ENCODE measurements at regions not wholly inside any gene's neighbourhood (a gene's known extent, or its start where the extent isn't known, plus 50 kb on each side); places are given as distances from the start of the nearest gene placed in this dataset.

DNA sequence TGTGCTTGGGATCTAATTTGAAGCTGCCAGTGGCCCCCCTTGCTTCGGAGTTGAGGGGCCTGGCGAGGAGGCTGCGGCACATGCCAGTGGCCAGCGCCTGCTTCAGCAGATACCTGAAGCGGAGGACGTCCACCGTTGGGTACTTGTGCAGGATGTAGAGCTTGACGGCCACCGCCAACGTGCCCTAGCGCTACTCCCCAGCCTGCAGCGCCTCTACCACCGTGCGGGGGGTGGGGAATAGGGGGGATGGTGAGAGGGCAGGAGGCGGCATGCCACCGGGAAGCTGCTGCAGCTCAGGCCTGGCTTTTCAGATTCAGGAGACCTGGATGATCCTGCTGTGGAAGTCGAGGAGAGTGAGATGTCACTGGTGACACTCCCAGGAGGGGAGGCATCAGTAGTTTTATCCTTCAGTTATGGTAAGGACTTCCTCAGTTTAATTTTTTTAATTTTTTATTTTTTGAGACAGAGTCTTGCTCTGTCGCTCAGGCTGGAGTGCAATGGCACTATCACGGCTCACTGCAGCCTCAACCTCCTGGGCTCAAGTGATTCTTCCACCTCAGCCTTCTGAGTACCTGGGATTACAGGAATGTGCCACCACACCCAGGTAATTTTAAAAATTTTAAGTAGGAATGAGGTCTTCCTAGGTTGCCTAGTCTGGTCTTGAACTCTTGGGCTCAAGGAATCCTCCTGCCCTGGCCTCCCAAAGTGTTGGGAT lies 150.6 kb upstream of the FRMD4B start:
- TF ChIP-seq, protein P1, sequence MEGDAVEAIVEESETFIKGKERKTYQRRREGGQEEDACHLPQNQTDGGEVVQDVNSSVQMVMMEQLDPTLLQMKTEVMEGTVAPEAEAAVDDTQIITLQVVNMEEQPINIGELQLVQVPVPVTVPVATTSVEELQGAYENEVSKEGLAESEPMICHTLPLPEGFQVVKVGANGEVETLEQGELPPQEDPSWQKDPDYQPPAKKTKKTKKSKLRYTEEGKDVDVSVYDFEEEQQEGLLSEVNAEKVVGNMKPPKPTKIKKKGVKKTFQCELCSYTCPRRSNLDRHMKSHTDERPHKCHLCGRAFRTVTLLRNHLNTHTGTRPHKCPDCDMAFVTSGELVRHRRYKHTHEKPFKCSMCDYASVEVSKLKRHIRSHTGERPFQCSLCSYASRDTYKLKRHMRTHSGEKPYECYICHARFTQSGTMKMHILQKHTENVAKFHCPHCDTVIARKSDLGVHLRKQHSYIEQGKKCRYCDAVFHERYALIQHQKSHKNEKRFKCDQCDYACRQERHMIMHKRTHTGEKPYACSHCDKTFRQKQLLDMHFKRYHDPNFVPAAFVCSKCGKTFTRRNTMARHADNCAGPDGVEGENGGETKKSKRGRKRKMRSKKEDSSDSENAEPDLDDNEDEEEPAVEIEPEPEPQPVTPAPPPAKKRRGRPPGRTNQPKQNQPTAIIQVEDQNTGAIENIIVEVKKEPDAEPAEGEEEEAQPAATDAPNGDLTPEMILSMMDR (IDR thresholded peaks at IDR 0.05; ENCODE audit: insufficient read depth, low read depth, low read length, missing control alignments), result no peak
- DNase-seq (ENCODE audit: low read depth), result no peak
- no peak overlapping the region for H3K4me3 ChIP-seq (ENCODE audit: low read depth, low read length)

DNA sequence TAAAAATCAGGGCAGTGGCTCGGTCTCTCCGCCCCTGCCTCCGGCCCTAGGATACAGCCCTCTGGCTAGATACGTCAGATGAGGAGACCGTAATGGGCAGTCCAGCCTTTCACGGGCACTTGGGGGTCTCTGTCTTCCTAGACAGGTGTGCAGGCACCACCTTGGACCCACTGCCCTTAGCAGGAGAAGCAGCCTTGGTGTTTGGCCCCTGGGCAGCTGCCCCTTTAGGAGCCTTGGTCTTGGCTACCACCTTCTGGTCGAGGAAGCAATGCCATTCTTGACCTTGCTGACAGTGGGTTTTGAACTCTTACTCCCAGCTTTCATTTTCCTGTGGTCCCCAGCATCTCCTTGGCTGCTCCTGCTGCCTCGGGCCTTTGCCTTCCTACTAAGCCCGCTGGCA lies 149.7 kb upstream of the FRMD4B start:
- H3K4me3 ChIP-seq (ENCODE audit: low read depth, low read length), result no peak overlapping the region
- TF ChIP-seq, protein P1 (IDR thresholded peaks at IDR 0.05; ENCODE audit: insufficient read depth, low read depth, low read length, missing control alignments), result no peak
- DNase-seq (ENCODE audit: low read depth), result no peak

DNA sequence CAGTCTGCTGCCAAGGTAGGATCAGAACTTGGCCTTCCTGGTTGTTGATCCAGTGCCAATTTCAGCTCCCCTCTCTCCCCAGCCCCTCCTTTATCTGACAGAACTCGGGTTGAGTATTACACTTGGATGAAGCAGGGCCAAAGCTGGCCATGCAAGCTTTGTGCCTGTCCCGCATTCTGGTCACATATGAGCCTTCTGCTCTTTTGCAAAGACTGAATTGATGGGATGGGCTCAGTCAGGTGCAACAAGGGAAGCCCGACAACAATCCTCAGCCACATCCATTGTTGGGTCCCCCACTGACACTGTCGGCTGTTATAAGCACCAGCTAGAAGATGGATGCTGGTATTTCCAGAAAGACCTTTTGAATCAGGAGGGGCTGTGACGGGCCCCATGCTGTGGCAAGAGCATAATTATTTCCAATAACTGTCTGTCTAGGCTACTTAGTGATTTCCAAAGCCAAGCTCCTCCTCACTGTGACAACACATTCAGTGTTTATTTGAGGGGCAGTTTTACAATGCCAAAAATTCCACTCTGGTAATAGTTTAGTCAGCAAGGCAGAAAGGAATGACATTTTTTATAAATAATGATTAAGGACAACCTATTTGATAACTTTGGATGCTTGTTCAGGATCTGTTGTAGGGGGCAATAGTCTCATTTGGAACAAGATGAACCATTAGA lies 146.8 kb upstream of the FRMD4B start:
- no peak overlapping the region for H3K4me3 ChIP-seq (ENCODE audit: low read depth, low read length)

DNA sequence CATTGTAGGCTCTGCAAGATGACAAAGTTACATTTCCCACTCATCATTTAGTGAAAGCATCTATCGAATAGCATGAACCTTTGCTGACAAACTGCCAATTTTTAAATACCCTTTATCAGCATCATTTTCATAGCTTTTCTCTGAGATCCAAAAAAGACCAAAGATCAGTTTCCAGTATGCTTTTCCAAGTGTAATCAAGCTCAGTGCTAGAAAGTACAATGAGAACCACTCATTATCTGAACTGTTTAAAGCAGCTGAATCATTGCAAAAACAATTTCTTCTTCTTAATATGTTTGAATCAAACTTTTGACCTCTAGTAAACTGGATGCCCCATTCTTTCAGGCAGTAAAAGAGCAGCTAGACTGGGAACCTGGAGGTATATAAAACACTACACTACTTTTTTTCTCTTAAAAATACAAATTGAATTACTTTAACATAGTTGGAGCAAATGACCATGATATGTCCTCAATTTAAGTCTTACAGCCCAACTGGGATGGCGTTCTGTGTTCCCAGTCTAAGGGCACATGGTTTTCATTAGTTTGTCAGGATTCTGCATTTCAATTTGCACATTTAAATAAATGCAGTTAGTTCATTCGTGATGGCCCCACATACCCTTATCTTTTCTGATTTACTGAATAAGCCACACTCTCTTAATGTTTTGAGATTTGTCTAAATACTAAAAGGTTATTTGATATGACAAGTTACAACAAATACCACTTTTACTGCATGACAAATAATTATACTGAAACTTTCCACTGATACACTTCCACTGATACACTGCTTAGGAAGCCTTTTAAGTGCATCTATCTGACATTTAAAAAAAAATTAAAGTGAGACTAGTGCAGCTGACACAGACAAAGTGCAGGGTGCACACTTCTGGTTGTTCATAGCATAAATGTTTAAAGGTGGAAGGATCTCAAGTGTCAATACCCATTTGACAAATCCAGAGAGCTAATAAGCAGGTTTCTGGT lies 146.0 kb upstream of the FRMD4B start:
- no peak for DNase-seq (ENCODE audit: low read depth)
- no peak overlapping the region for H3K4me3 ChIP-seq (ENCODE audit: low read depth, low read length)
- TF ChIP-seq, protein P1 (IDR thresholded peaks at IDR 0.05; ENCODE audit: insufficient read depth, low read depth, low read length, missing control alignments), result no peak

More for the DNA sequence above, 146.8 kb upstream of the FRMD4B start:
- TF ChIP-seq, protein P1 (IDR thresholded peaks at IDR 0.05; ENCODE audit: insufficient read depth, low read depth, low read length, missing control alignments), result no peak
- no peak for DNase-seq (ENCODE audit: low read depth)

DNA sequence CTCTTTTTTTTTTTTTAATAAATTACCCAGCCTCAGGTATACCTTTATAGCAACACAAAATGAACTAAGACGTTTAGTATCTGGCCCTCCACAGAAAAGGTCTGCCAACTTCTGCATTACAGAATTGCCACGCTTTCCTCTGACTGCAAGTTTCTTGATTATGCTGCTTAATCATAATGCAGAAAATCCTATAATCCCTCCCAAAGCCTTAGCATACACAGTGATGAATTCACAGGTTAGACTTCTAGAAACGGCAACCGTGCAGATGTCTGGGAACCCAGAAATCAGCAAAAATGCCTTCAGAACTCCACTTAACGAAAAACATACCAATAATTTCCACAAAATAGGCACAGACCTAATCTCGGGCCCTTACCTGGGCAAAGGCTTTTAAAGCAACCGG lies 144.7 kb upstream of the FRMD4B start:
- H3K4me3 ChIP-seq (ENCODE audit: low read depth, low read length), result no peak overlapping the region
- no peak for DNase-seq (ENCODE audit: low read depth)
- TF ChIP-seq, protein P1 (IDR thresholded peaks at IDR 0.05; ENCODE audit: insufficient read depth, low read depth, low read length, missing control alignments), result no peak

DNA sequence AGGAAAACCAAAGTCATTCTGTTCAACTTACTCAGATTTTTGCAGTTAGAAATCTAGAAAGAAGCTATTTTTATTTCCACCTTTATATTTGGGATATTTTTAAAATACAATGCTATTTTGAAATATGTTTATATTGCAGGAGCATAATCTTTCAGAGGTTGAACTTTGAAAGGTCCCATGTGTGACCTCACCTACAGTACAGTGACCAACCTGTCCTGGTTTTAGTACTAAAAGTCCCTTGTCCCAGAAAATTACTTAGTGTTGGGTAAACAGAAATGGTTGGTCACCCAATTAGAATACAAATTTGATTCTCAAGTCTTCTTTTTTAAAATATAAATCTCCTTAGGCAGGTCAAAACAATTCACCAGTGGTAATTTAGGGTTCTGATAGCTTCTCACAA lies 141.6 kb upstream of the FRMD4B start:
- DNase-seq (ENCODE audit: low read depth), result no peak
- no peak overlapping the region for H3K4me3 ChIP-seq (ENCODE audit: low read depth, low read length)
- TF ChIP-seq, protein P1 (IDR thresholded peaks at IDR 0.05; ENCODE audit: insufficient read depth, low read depth, low read length, missing control alignments), result no peak
